Peyer's patch (tissue), 4 donors: ENCODE measurements at regions not wholly inside any gene's neighbourhood (a gene's known extent, or its start where the extent isn't known, plus 50 kb on each side); places are given as distances from the start of the nearest gene placed in this dataset.

Source experiments
- CTCF ChIP-seq, 6 experiments: fragments of 450-650 bp in 4 of 6; fragments of 200-600 bp in 2 of 6; sonication (generic) in 1 of 6; IDR thresholded peaks; one replicate each; pipeline ENCODE4 v1.5.1; 2017 to 2019; ENCODE audit warnings: antibody characterized with exemption in 6 of 6, mild to moderate bottlenecking in 3 of 6, moderate library complexity in 1 of 6
- POLR2A ChIP-seq, 2 donors: fragments of 450-650 bp; IDR thresholded peaks; one replicate each; pipeline ENCODE4 v1.5.1; 2017; ENCODE audit warnings: antibody characterized with exemption in 2 of 2, mild to moderate bottlenecking in 2 of 2, moderate library complexity in 2 of 2

GRCh38 chr16:85202631-85203461 is 90.6 kb upstream of the CIBAR2 start:
- TF ChIP-seq CTCF (IDR thresholded peaks at IDR 0.05) (no peak), POLR2A (IDR thresholded peaks at IDR 0.05) (no peak)
